ENCODE measurements at regions not wholly inside any gene's neighbourhood (a gene's known extent, or its start where the extent isn't known, plus 50 kb on each side); places are given as distances from the start of the nearest gene placed in this dataset.

- no peak for DNase-seq
These were observed 145.9 kb upstream of the CDH6 start for GRCh38 chr5:31047621-31048020.

- DNase-seq, result no peak
These were observed 146.5 kb upstream of the CDH6 start for GRCh38 chr5:31047007-31047406.

- DNase-seq, result no peak
These were observed 157.1 kb upstream of the CDH6 start for GRCh38 chr5:31036411-31036810.

DNA sequence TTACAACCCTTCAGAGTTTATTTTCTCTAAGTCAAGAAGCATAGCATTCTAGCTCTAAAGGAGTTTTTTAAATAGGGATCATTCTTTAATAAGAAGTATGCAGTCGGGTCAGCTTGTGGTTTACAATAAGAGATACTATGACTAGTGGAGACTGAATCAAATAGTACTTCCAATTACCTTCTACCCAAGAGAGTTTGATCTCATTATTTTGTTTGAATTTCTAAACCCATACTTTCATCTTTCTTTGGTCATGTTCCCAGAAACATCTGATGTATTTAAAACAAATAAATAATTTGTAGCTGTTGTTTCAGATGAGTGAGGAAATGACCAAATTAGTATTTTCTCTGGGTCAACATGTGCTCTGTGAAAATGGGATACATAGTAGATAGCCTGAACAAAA, 160.2 kb upstream of the CDH6 start:
- no peak for DNase-seq

GRCh38 chr5:31029925-31030324, 163.6 kb upstream of the CDH6 start:
- no peak for DNase-seq

- DNase-seq, result no peak
These were observed 165.8 kb upstream of the CDH6 start for GRCh38 chr5:31027721-31028120.

GRCh38 chr5:31023105-31023504, 170.4 kb upstream of the CDH6 start:
- DNase-seq, result no peak

DNA sequence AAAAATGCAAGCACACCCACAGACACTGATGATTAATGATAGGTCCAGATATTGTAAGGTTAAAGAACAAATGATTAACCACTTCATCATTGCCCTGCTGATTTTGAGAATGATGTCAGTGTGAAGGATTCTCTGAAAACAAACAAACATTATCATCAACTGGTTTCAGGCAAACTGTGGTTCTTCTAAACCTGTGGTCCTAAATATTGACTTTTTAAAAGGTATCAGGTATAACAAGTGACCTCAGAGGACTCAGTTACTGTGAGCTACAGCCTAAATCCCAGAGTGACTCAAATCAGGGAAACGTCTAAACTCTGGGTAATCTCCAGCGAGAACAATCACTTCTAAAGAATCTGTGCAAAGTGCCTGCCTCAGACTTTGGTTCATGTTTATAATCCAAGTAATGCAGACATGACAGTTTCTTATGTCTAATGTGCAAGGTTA, 172.3 kb upstream of the CDH6 start:
- no peak for DNase-seq

DNA sequence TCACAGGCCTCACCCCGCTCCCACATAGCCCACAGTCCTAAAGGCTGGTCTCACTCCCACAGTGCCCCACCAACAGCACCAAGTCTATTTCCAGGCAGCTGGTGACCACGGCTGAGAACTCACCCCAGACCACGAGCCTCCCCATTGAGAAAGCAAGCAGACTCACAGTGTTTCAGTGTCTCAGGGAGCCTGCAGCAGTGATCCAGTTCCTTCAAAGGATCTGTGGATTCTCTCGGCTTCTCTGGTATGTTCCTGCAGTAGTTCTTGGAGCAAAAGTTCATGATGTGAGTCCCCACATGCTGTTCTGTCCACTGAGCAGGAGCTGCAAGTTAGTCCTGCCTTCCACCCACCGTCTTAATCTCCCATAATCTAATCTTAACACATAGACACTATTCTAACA, 185.3 kb upstream of the CDH6 start:
- DNase-seq, result no peak

DNA sequence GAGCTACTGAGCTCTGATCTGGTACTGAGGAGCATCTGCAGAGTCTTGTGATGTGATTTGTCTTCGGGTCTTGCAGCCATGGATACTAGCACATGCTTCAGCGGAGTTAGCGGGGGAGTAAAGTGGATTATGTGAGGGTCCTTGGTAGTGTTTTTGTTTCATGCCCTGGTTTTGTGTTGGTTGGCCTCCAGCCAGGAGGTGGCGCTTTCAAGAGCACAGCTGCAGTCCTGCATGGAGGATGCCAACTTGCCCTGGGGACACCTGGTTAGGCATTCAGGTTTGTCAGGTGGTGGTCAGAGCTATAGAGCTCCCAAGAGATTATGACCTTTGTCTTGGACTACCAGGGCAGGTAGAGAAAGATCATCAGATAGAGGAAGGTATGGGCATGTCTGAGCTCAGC, 185.8 kb upstream of the CDH6 start:
- no peak for DNase-seq

GRCh38 chr5:31000287-31000686, 193.2 kb upstream of the CDH6 start:
- no peak for DNase-seq

- no peak for DNase-seq
These were observed 195.8 kb upstream of the CDH6 start for GRCh38 chr5:30997681-30998080.

DNA sequence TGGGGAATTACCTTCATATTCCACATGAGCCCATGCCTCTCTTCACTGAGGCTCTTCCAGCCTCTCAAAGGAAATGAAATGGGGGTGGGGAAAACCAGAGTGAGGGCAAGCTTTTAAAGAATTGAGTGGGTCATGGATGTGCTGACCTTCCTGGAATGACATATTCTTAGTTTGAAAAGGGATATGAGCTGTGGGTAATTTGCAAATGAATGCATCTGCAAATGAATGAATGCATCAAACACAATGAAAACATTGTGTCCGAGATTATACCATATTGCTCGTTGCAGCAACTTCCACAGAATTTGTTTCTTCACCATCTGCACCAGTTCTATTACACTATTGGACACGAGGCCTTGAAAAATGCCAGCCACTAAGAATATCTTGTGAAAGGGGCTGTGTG, 198.6 kb upstream of the CDH6 start:
- no peak for DNase-seq

DNA sequence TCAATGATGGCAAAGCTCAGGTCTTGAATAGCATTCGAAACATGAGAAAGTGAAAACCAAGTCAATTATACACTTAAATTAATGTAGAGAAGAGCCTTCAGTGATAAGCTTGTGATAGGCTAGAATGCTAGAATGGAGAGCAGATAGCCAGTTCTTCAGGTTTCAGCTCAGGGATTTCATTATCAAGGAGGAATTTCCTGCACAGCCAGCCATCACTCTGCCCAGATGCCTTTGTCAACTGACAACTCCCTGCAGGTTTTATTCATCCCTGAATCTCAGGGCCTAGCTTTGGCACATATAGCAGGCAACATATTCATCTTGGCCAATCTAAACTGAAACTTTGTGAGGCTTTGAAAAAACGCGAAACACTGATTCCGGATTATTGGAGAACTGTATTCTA, 199.3 kb upstream of the CDH6 start:
- no peak for DNase-seq

GRCh38 chr5:30991462-30991861, 202.0 kb upstream of the CDH6 start:
- DNase-seq, result no peak

GRCh38 chr5:30981576-30981975, 211.9 kb upstream of the CDH6 start:
- no peak for DNase-seq

GRCh38 chr5:30968971-30969370, 224.5 kb upstream of the CDH6 start:
- no peak for DNase-seq

GRCh38 chr5:30960036-30960435, 233.4 kb upstream of the CDH6 start:
- no peak for DNase-seq

DNA sequence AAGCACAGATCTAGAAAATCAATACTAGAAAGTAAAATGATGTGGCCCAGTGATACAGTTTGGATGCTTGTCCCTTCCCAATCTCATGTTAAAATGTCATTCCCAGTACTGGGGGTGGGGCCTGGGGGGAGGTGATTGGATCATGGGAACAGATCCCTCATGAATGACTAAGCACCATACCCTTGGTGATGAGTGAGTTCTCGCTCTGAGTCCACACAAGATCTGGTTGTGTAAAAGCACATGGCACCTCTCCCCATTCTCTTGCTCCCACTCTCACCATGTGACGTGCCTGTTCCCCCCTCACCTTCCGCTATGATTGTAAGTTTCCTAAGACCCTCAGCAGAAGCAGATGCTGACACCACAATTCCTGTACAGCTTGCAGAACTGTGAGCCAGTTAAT, 234.2 kb upstream of the CDH6 start:
- DNase-seq, result no peak

GRCh38 chr5:30957591-30957990, 235.9 kb upstream of the CDH6 start:
- DNase-seq, result no peak

DNA sequence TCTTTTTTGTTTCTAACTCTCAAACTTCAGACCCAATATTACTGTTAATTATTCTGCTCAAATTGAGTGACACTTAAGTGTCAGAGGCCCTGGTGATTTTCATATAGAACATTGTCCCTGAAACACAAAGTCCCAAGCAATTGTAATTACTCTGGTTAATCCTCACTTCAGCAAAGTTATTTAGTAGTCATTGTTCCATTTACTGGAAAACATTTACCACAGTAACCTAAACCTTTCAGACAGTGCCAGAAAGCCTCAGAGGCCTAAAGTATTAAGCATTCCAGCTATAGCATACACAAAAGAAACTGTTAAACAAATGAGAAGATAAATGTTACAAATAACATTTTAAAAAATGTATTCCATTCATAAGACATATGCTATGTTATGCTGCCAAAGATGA, 237.2 kb upstream of the CDH6 start:
- DNase-seq, result no peak

DNA sequence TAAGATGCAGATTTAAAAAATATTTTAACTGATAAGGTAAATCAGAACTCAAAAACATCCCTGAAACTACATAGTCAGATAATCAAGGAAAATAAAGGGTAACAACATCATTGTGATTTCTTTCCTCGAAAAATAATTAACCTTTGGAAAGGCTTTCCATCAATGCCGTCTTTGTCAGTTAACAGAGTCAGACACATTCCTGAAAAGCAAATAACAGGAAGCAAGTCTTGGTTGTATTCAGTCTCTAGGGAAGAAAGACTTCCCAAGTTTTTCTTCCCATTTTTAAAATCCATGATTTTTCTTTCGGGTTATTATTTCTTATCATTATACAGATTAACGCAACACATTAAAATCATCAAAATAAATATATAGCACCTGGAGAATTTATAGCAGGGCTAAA, 256.4 kb upstream of the CDH6 start:
- no peak for DNase-seq

GRCh38 chr5:30933599-30933998, 259.9 kb upstream of the CDH6 start:
- DNase-seq, result no peak

GRCh38 chr5:30932273-30933017, 261.0 kb upstream of the CDH6 start:
- DNase-seq, result no peak

GRCh38 chr5:30930736-30931135, 262.8 kb upstream of the CDH6 start:
- DNase-seq, result no peak

GRCh38 chr5:30928956-30929355, 264.5 kb upstream of the CDH6 start:
- no peak for DNase-seq

All from NCI-H2029 treated with DMSO at 0.1 percent for 48 hours (cell line).